HG02943 (cell line): ENCODE measurements at regions not wholly inside any gene's neighbourhood (a gene's known extent, or its start where the extent isn't known, plus 50 kb on each side); places are given as distances from the start of the nearest gene placed in this dataset.

Source experiments
- ATAC-seq: cut with Tn5 transposase; IDR thresholded peaks from one replicate; pipeline ENCODE4 v1.9.1; 2021; ENCODE audit warnings: mild to moderate bottlenecking, low read depth, moderate library complexity; ENCODE audit not compliant: unreplicated experiment

GRCh38 chr3:28718074-28718849, 369.6 kb upstream of the AZI2 start:
- no peak for ATAC-seq

GRCh38 chr3:28726840-28727239, 378.2 kb upstream of the AZI2 start:
- no peak for ATAC-seq

GRCh38 chr3:28727307-28727706, 378.7 kb upstream of the AZI2 start:
- ATAC-seq: no peak

GRCh38 chr3:28738425-28738824, 389.8 kb upstream of the AZI2 start:
- no peak for ATAC-seq

GRCh38 chr3:28739647-28740046, 391.0 kb upstream of the AZI2 start:
- no peak for ATAC-seq

GRCh38 chr3:28743271-28743670, 394.6 kb upstream of the AZI2 start:
- no peak for ATAC-seq

- no peak for ATAC-seq
These were observed 395.2 kb upstream of the AZI2 start for GRCh38 chr3:28743831-28744230.

- ATAC-seq: no peak
These were observed 396.8 kb upstream of the AZI2 start for GRCh38 chr3:28745436-28745835.

GRCh38 chr3:28745916-28746617, 397.4 kb upstream of the AZI2 start:
- ATAC-seq: no peak

GRCh38 chr3:28746990-28747389, 398.4 kb upstream of the AZI2 start:
- ATAC-seq: no peak

- no peak for ATAC-seq
These were observed 403.2 kb upstream of the AZI2 start for GRCh38 chr3:28751864-28752263.

- ATAC-seq: no peak
These were observed 403.7 kb upstream of the AZI2 start for GRCh38 chr3:28752290-28752689.

GRCh38 chr3:28756056-28756455, 407.4 kb upstream of the AZI2 start:
- ATAC-seq: no peak

GRCh38 chr3:28758115-28758514, 409.5 kb upstream of the AZI2 start:
- ATAC-seq: no peak

GRCh38 chr3:28761375-28761774, 412.8 kb upstream of the AZI2 start:
- no peak for ATAC-seq

- ATAC-seq: no peak
These were observed 416.6 kb upstream of the AZI2 start for GRCh38 chr3:28765194-28765593.

GRCh38 chr3:28768439-28768838, 419.8 kb upstream of the AZI2 start:
- no peak for ATAC-seq

GRCh38 chr3:28777806-28778475, 429.3 kb upstream of the AZI2 start:
- ATAC-seq: no peak

- no peak for ATAC-seq
These were observed 431.9 kb upstream of the AZI2 start for GRCh38 chr3:28780480-28780879.

- ATAC-seq: no peak
These were observed 432.4 kb upstream of the AZI2 start for GRCh38 chr3:28781053-28781452.

- ATAC-seq: no peak
These were observed 437.8 kb upstream of the AZI2 start for GRCh38 chr3:28786446-28786845.

GRCh38 chr3:28788571-28788970, 439.9 kb upstream of the AZI2 start:
- no peak for ATAC-seq
